DND-41 (cell line): ENCODE measurements at regions not wholly inside any gene's neighbourhood (a gene's known extent, or its start where the extent isn't known, plus 50 kb on each side); places are given as distances from the start of the nearest gene placed in this dataset.

Experiments used
- ATAC-seq: fragments of 200-7000 bp; cut with Tn5 transposase; 3 replicates; pipeline ENCODE4 v1.9.1; 2021; ENCODE audit warnings: low read depth; ENCODE audit not compliant: insufficient read depth
- DNase-seq: peaks from one replicate; pipeline ENCODE4 v3.0.0-alpha.2; 2020
- H2AFZ ChIP-seq: 2 replicates; pipeline ENCODE4 v1.6.0; 2012; ENCODE audit warnings: low read depth, low read length
- H3K27ac ChIP-seq: 2 replicates; pipeline ENCODE4 v1.5.1; 2012; ENCODE audit warnings: low read length, inconsistent platforms
- H3K27me3 ChIP-seq: fragments of 200-600 bp; sonication (generic); 2 replicates; pipeline ENCODE4 v1.6.0; 2012; ENCODE audit warnings: low read length, mild to moderate bottlenecking, inconsistent platforms; ENCODE audit not compliant: insufficient read depth, poor library complexity
- H3K36me3 ChIP-seq: 2 replicates; pipeline ENCODE4 v1.5.1; 2012; ENCODE audit warnings: low read length, inconsistent platforms; ENCODE audit not compliant: insufficient read depth
- H3K4me1 ChIP-seq: 2 replicates; pipeline ENCODE4 v1.5.1; 2012; ENCODE audit warnings: mild to moderate bottlenecking, low read length; ENCODE audit not compliant: insufficient read depth
- H3K4me2 ChIP-seq: 2 replicates; pipeline ENCODE4 v1.6.0; 2012; ENCODE audit warnings: mild to moderate bottlenecking, moderate library complexity, low read length, inconsistent platforms; ENCODE audit not compliant: insufficient read depth
- H3K4me3 ChIP-seq, 2 experiments: fragments of 200-600 bp in 1 of 2; shearing (Covaris generic) in 1 of 2; 2 replicates each; pipeline ENCODE4 v1.5.1; 2012 to 2016; ENCODE audit warnings: inconsistent platforms in 2 of 2, low read length in 2 of 2, mild to moderate bottlenecking in 2 of 2, low read depth in 1 of 2, moderate library complexity in 1 of 2
- H3K79me2 ChIP-seq: 2 replicates; pipeline ENCODE4 v1.6.0; 2012; ENCODE audit warnings: low read length, inconsistent platforms; ENCODE audit not compliant: insufficient read depth
- H3K9ac ChIP-seq: 2 replicates; pipeline ENCODE4 v1.6.0; 2012; ENCODE audit warnings: low read depth, mild to moderate bottlenecking, inconsistent platforms, low read length, moderate library complexity
- H3K9me3 ChIP-seq: 2 replicates; pipeline ENCODE4 v1.5.1; 2012; ENCODE audit warnings: low read length, moderate library complexity, mild to moderate bottlenecking, inconsistent platforms; ENCODE audit not compliant: insufficient read depth, severe bottlenecking
- H4K20me1 ChIP-seq: 2 replicates; pipeline ENCODE4 v1.6.0; 2012; ENCODE audit warnings: low read length; ENCODE audit not compliant: insufficient read depth
- CTCF ChIP-seq: IDR thresholded peaks from 2 replicates; pipeline ENCODE4 v1.5.1; 2012; ENCODE audit warnings: borderline replicate concordance, low read length, moderate library complexity, mild to moderate bottlenecking; ENCODE audit not compliant: poor library complexity, severe bottlenecking; ENCODE audit errors: extremely low read depth
- EZH2 ChIP-seq: IDR thresholded peaks from 3 replicates; pipeline ENCODE4 v1.6.1; 2012; ENCODE audit warnings: borderline replicate concordance, low read depth, mild to moderate bottlenecking, moderate library complexity, low read length, inconsistent platforms; ENCODE audit not compliant: severe bottlenecking

- Histone ChIP-seq H3K9ac (no peak overlapping the region), H3K79me2 (no peaks in the 10 kb centered on the region), H4K20me1 (no peaks in the 10 kb centered on the region), H3K4me1 (no peaks in the 10 kb centered on the region), H3K9me3 (no peaks in the 10 kb centered on the region), H2AFZ (no peak overlapping the region), H3K36me3 (no peaks in the 10 kb centered on the region), H3K27ac (no peak overlapping the region), H3K27me3 (no peaks in the 10 kb centered on the region), H3K4me3 (no peak overlapping the region), H3K4me2 (no peak overlapping the region)
- TF ChIP-seq CTCF (no peak), EZH2 (no peak)
- ATAC-seq (no peak), DNase-seq (no peak)
Observed at GRCh38 chr9:13778631-13779030, 499.1 kb upstream of the MPDZ start.

GRCh38 chr9:13770956-13771355 lies 491.5 kb upstream of the MPDZ start:
- DNase-seq (no peak), ATAC-seq (no peak)
- Histone ChIP-seq H3K27me3 (no peaks in the 10 kb centered on the region), H3K4me3 (no peak overlapping the region), H3K9me3 (no peaks in the 10 kb centered on the region), H2AFZ (no peak overlapping the region), H3K79me2 (no peaks in the 10 kb centered on the region), H3K27ac (no peak overlapping the region), H3K9ac (no peak overlapping the region), H3K4me1 (no peaks in the 10 kb centered on the region), H3K36me3 (no peaks in the 10 kb centered on the region), H4K20me1 (no peaks in the 10 kb centered on the region), H3K4me2 (no peak overlapping the region)
- TF ChIP-seq CTCF (no peak), EZH2 (no peak)

- no peaks in the 10 kb centered on the region for H3K79me2 ChIP-seq
- H3K9me3 ChIP-seq = no peaks in the 10 kb centered on the region
- no peaks in the 10 kb centered on the region for H3K27me3 ChIP-seq
- H2AFZ ChIP-seq = no peak overlapping the region
- no peak overlapping the region for H3K4me2 ChIP-seq
- no peak overlapping the region for H3K27ac ChIP-seq
- no peak for DNase-seq
- H3K4me1 ChIP-seq = no peaks in the 10 kb centered on the region
- no peak for TF ChIP-seq EZH2
- no peak for TF ChIP-seq CTCF
- H4K20me1 ChIP-seq = no peaks in the 10 kb centered on the region
- no peaks in the 10 kb centered on the region for H3K36me3 ChIP-seq
- H3K9ac ChIP-seq = no peak overlapping the region
- ATAC-seq = no peak
- H3K4me3 ChIP-seq = no peak overlapping the region
Observed at GRCh38 chr9:13769641-13770040, 490.1 kb upstream of the MPDZ start.

GRCh38 chr9:13769006-13769405 lies 489.5 kb upstream of the MPDZ start:
- ATAC-seq (no peak), DNase-seq (no peak)
- TF ChIP-seq EZH2 = no peak
- no peak for TF ChIP-seq CTCF
- no peak overlapping the region for H3K27ac ChIP-seq
- H3K9me3 ChIP-seq = no peaks in the 10 kb centered on the region
- H3K27me3 ChIP-seq = no peaks in the 10 kb centered on the region
- no peak overlapping the region for H3K9ac ChIP-seq
- H4K20me1 ChIP-seq = no peaks in the 10 kb centered on the region
- no peaks in the 10 kb centered on the region for H3K4me1 ChIP-seq
- no peak overlapping the region for H3K4me2 ChIP-seq
- no peaks in the 10 kb centered on the region for H3K79me2 ChIP-seq
- H3K36me3 ChIP-seq = no peaks in the 10 kb centered on the region
- H3K4me3 ChIP-seq = no peak overlapping the region
- H2AFZ ChIP-seq = no peak overlapping the region
